ENCODE measurements at regions not wholly inside any gene's neighbourhood (a gene's known extent, or its start where the extent isn't known, plus 50 kb on each side); places are given as distances from the start of the nearest gene placed in this dataset.

DNA sequence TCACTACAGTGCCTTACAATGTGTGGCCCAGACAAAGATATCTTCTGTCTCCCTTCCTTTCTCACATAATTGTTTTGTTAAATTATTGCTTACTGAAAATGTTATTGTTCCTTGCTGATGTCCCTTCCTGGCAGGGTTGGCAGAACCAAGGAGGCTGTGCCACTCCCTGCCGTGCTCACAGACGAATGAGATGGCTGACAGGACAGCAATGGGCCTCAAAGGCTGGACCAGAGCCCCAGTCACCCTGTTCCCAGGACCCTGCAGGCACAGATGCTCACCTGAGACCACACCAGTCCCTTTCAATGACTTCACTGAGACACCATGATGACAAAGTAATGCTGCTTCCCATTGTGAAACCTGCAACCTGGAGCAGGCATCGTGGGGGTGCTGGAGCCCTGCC lies 375.1 kb downstream of the HACE1 start:
- Histone ChIP-seq H3K79me2 (ENCODE audit: low read length) (no peaks in the 10 kb centered on the region), H3K36me3 (ENCODE audit: low read depth, low read length) (no peaks in the 10 kb centered on the region), H3F3A (ENCODE audit: low read length, unreplicated experiment) (no peaks in the 10 kb centered on the region), H3K4me3 (ENCODE audit: low read length) (no peak overlapping the region), H3K9me2 (replicated peaks; ENCODE audit: low read length) (no peaks in the 10 kb centered on the region), H3K27ac (ENCODE audit: low read length) (no peak overlapping the region), H3K4me2 (ENCODE audit: low read length) (no peak overlapping the region), H4K20me1 (ENCODE audit: low read length) (no peaks in the 10 kb centered on the region), H3K9me3 (ENCODE audit: low read length) (no peaks in the 10 kb centered on the region), H2AFZ (ENCODE audit: low read length) (no peak overlapping the region), H3K9ac (ENCODE audit: low read length) (no peak overlapping the region), H3K4me1 (ENCODE audit: insufficient read depth, low read length) (no peaks in the 10 kb centered on the region), H3K27me3 (ENCODE audit: low read length) (no peaks in the 10 kb centered on the region)
- BruUV-seq (replicated peaks): no TSS peak
- no peak for ATAC-seq
- CTCF ChIA-PET: no interaction called here
- POLR2A ChIA-PET (ENCODE audit: unreplicated experiment): no interaction called here
- no peak for DNase-seq
- intact Hi-C loops (cut with micrococcal nuclease): loop anchor here (5.0 to 10.0 kb wide), 2 partner anchors 250 to 687 kb away; no protein-coding TSS in a partner anchor
- TF ChIP-seq, protein P1, sequence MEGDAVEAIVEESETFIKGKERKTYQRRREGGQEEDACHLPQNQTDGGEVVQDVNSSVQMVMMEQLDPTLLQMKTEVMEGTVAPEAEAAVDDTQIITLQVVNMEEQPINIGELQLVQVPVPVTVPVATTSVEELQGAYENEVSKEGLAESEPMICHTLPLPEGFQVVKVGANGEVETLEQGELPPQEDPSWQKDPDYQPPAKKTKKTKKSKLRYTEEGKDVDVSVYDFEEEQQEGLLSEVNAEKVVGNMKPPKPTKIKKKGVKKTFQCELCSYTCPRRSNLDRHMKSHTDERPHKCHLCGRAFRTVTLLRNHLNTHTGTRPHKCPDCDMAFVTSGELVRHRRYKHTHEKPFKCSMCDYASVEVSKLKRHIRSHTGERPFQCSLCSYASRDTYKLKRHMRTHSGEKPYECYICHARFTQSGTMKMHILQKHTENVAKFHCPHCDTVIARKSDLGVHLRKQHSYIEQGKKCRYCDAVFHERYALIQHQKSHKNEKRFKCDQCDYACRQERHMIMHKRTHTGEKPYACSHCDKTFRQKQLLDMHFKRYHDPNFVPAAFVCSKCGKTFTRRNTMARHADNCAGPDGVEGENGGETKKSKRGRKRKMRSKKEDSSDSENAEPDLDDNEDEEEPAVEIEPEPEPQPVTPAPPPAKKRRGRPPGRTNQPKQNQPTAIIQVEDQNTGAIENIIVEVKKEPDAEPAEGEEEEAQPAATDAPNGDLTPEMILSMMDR (conservative IDR thresholded peaks at IDR 0.05; ENCODE audit: low read depth, low read length): no peak
- TF ChIP-seq EZH2 (IDR thresholded peaks at IDR 0.05; ENCODE audit: low read length, unreplicated experiment): no peak
- TF ChIP-seq EZH2phosphoT487 (IDR thresholded peaks at IDR 0.05; ENCODE audit: borderline replicate concordance, low read length): no peak

DNA sequence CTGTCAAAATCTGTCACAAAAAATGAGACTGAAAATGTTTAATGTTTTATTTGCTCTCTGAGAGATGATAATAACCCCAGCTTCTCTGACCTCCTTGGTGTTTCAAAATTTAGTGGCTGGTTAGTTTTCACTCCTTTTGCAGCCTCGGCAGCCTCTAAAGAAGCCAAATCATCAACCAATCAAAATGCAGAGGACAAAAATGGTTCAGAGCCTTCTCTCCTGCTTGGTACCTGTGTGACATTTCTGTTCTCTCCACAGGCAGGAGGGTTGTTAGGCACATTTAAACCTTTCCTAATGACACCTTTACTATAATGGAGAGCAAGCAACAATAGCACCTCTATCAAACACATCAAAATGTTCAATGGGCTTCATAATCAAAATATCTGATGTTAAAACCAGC lies 375.5 kb downstream of the HACE1 start:
- Histone ChIP-seq H3K27ac (ENCODE audit: low read length) (no peak overlapping the region), H3K9me2 (replicated peaks; ENCODE audit: low read length) (no peaks in the 10 kb centered on the region), H3K4me3 (ENCODE audit: low read length) (no peak overlapping the region), H3K27me3 (ENCODE audit: low read length) (no peaks in the 10 kb centered on the region), H3K79me2 (ENCODE audit: low read length) (no peaks in the 10 kb centered on the region), H2AFZ (ENCODE audit: low read length) (no peak overlapping the region), H4K20me1 (ENCODE audit: low read length) (no peaks in the 10 kb centered on the region), H3K9me3 (ENCODE audit: low read length) (no peaks in the 10 kb centered on the region), H3K36me3 (ENCODE audit: low read depth, low read length) (no peaks in the 10 kb centered on the region), H3K4me2 (ENCODE audit: low read length) (no peak overlapping the region), H3F3A (ENCODE audit: low read length, unreplicated experiment) (no peaks in the 10 kb centered on the region), H3K9ac (ENCODE audit: low read length) (no peak overlapping the region), H3K4me1 (ENCODE audit: insufficient read depth, low read length) (no peaks in the 10 kb centered on the region)
- intact Hi-C loops (cut with micrococcal nuclease): loop anchor here (5.0 to 10.0 kb wide), 2 partner anchors 249 to 687 kb away; no protein-coding TSS in a partner anchor
- BruUV-seq (replicated peaks): no TSS peak
- no peak for TF ChIP-seq EZH2phosphoT487 (IDR thresholded peaks at IDR 0.05; ENCODE audit: borderline replicate concordance, low read length)
- no peak for TF ChIP-seq EZH2 (IDR thresholded peaks at IDR 0.05; ENCODE audit: low read length, unreplicated experiment)
- TF ChIP-seq, protein P1 (conservative IDR thresholded peaks at IDR 0.05; ENCODE audit: low read depth, low read length): no peak
- DNase-seq (no peak), ATAC-seq (no peak)
- POLR2A ChIA-PET (ENCODE audit: unreplicated experiment): no interaction called here
- CTCF ChIA-PET: interaction anchor here (0.5 kb wide), 1 partner anchor 687 kb away, joined by 4 read pairs; no protein-coding TSS in a partner anchor

DNA sequence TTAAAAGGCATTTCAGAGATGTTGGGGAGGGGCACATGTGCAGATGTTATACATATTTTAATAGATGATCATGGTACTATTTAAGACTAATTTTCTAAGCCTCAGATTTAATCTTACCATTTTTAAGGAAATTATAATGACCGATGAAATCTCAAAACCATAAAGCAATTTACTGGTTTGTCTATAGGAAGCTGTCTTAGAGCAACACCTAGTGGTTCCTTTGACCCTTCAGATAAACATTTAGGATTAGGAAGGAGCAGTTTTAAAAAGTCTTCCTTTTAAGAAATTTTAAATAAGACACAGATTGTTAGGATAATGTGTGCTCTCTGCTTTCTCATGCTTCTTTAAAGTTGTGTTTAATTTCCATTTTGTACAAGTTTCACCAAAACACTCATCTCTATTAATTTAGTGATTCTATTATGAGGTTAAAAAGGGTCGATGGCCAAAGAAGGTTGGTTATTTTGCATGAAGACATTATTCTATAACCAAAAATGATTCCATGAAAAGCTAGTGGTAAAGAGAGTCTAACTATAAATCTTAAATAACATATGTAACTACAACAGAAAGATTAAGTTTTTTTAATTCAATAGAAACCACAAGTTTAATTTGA lies 376.4 kb downstream of the HACE1 start:
- no peak for TF ChIP-seq EZH2phosphoT487 (IDR thresholded peaks at IDR 0.05; ENCODE audit: borderline replicate concordance, low read length)
- TF ChIP-seq, protein P1 (conservative IDR thresholded peaks at IDR 0.05; ENCODE audit: low read depth, low read length): peak; percentile 67
- no peaks in the 10 kb centered on the region for H3K9me3 ChIP-seq (ENCODE audit: low read length)
- H2AFZ ChIP-seq (ENCODE audit: low read length): no peak overlapping the region
- H3K4me3 ChIP-seq (ENCODE audit: low read length): no peak overlapping the region
- H3K36me3 ChIP-seq (ENCODE audit: low read depth, low read length): no peaks in the 10 kb centered on the region
- no peak overlapping the region for H3K27ac ChIP-seq (ENCODE audit: low read length)
- H3K79me2 ChIP-seq (ENCODE audit: low read length): no peaks in the 10 kb centered on the region
- intact Hi-C loops (cut with micrococcal nuclease): loop anchor here (1.0 to 10.0 kb wide), 3 partner anchors 158 to 686 kb away; no protein-coding TSS in a partner anchor
- H4K20me1 ChIP-seq (ENCODE audit: low read length): no peaks in the 10 kb centered on the region
- DNase-seq (peak; percentile 44), ATAC-seq (no peak)
- no peaks in the 10 kb centered on the region for H3K4me1 ChIP-seq (ENCODE audit: insufficient read depth, low read length)
- H3K9me2 ChIP-seq (replicated peaks; ENCODE audit: low read length): no peaks in the 10 kb centered on the region
- H3K4me2 ChIP-seq (ENCODE audit: low read length): no peak overlapping the region
- H3K9ac ChIP-seq (ENCODE audit: low read length): no peak overlapping the region
- BruUV-seq (replicated peaks): no TSS peak
- no peaks in the 10 kb centered on the region for H3F3A ChIP-seq (ENCODE audit: low read length, unreplicated experiment)
- POLR2A ChIA-PET (ENCODE audit: unreplicated experiment): no interaction called here
- no peaks in the 10 kb centered on the region for H3K27me3 ChIP-seq (ENCODE audit: low read length)
- CTCF ChIA-PET: interaction anchor here (0.5 to 1.0 kb wide), 2 partner anchors 157 to 686 kb away, joined by 4 to 6 read pairs; no protein-coding TSS in a partner anchor

Measured in PC-3 (cell line).